ENCODE measurements at regions not wholly inside any gene's neighbourhood (a gene's known extent, or its start where the extent isn't known, plus 50 kb on each side); places are given as distances from the start of the nearest gene placed in this dataset.

DNA sequence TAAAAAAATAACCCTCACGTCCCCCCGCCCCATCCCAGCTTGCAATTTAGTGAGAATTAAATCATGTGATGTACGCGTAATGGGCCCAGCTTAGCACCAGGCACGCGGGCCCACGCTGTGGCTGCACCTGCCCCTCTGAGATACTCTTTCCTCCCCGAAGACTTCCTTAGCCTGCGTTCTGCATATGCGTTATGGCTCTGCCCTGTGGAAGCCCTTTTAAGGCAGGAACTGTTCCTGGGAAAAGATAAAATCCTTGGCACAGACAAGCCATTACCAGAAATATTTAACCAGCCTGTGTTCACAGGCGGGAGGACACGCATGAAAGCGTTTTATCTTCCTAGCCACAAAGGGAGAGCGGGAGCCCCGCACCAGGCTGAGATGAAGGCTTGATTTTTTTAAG is 311.0 kb downstream of the LRFN2 start:
- TF ChIP-seq, protein P1, sequence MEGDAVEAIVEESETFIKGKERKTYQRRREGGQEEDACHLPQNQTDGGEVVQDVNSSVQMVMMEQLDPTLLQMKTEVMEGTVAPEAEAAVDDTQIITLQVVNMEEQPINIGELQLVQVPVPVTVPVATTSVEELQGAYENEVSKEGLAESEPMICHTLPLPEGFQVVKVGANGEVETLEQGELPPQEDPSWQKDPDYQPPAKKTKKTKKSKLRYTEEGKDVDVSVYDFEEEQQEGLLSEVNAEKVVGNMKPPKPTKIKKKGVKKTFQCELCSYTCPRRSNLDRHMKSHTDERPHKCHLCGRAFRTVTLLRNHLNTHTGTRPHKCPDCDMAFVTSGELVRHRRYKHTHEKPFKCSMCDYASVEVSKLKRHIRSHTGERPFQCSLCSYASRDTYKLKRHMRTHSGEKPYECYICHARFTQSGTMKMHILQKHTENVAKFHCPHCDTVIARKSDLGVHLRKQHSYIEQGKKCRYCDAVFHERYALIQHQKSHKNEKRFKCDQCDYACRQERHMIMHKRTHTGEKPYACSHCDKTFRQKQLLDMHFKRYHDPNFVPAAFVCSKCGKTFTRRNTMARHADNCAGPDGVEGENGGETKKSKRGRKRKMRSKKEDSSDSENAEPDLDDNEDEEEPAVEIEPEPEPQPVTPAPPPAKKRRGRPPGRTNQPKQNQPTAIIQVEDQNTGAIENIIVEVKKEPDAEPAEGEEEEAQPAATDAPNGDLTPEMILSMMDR (IDR thresholded peaks at IDR 0.05; ENCODE audit: low read depth, low read length, poor library complexity, severe bottlenecking): no peak
- no peak for TF ChIP-seq EZH2phosphoT487 (IDR thresholded peaks at IDR 0.05; ENCODE audit: borderline replicate concordance, low read length)
